Astrocyte of the spinal cord (primary cell): ENCODE measurements at regions not wholly inside any gene's neighbourhood (a gene's known extent, or its start where the extent isn't known, plus 50 kb on each side); places are given as distances from the start of the nearest gene placed in this dataset.

Experiments used
- DNase-seq: peaks from one replicate; pipeline ENCODE4 v3.0.0; 2011; ENCODE audit warnings: low read depth, low spot score
- H3K4me3 ChIP-seq: 2 replicates; pipeline ENCODE4 v1.5.1; 2011; ENCODE audit warnings: low read depth, mild to moderate bottlenecking, low read length, moderate library complexity
- CTCF ChIP-seq: IDR thresholded peaks from 2 replicates; pipeline ENCODE4 v1.5.1; 2012; ENCODE audit warnings: low read depth, mild to moderate bottlenecking, low read length, inconsistent platforms
- in situ Hi-C: cut with HindIII; loops from 2 replicates; pipeline ENCODE4 v1.10.0; 2017; ENCODE audit warnings: low sequenced_read_pairs

GRCh38 chr16:7137560-7138330, 194.9 kb upstream of the RBFOX1 start:
- no peak overlapping the region for H3K4me3 ChIP-seq
- TF ChIP-seq CTCF, result no peak
- in situ Hi-C loops, result no loop called here
- no peak for DNase-seq

- no peak for TF ChIP-seq CTCF
- in situ Hi-C loops, result no loop called here
- DNase-seq, result no peak
- no peak overlapping the region for H3K4me3 ChIP-seq
Measured at GRCh38 chr16:7132465-7132864, 200.2 kb upstream of the RBFOX1 start.

GRCh38 chr16:7124701-7125100, 207.9 kb upstream of the RBFOX1 start:
- no peak for TF ChIP-seq CTCF
- in situ Hi-C loops, result no loop called here

GRCh38 chr16:7124242-7124641, 208.4 kb upstream of the RBFOX1 start:
- DNase-seq, result no peak
- no peak for TF ChIP-seq CTCF
- in situ Hi-C loops, result no loop called here
- H3K4me3 ChIP-seq, result no peak overlapping the region

More at GRCh38 chr16:7124701-7125100, 207.9 kb upstream of the RBFOX1 start:
- H3K4me3 ChIP-seq, result no peak overlapping the region
- DNase-seq, result no peak

GRCh38 chr16:7116734-7117133, 215.9 kb upstream of the RBFOX1 start:
- in situ Hi-C loops, result no loop called here
- H3K4me3 ChIP-seq, result no peak overlapping the region
- DNase-seq, result no peak
- TF ChIP-seq CTCF, result no peak

- H3K4me3 ChIP-seq, result no peak overlapping the region
- TF ChIP-seq CTCF, result no peak
- in situ Hi-C loops, result no loop called here
- DNase-seq, result no peak
Measured at GRCh38 chr16:7115898-7116297, 216.7 kb upstream of the RBFOX1 start.
